ENCODE measurements at regions not wholly inside any gene's neighbourhood (a gene's known extent, or its start where the extent isn't known, plus 50 kb on each side); places are given as distances from the start of the nearest gene placed in this dataset.
A peak's percentile ranks its signal among the peaks of the same experiment; 100 is the strongest.

DNA sequence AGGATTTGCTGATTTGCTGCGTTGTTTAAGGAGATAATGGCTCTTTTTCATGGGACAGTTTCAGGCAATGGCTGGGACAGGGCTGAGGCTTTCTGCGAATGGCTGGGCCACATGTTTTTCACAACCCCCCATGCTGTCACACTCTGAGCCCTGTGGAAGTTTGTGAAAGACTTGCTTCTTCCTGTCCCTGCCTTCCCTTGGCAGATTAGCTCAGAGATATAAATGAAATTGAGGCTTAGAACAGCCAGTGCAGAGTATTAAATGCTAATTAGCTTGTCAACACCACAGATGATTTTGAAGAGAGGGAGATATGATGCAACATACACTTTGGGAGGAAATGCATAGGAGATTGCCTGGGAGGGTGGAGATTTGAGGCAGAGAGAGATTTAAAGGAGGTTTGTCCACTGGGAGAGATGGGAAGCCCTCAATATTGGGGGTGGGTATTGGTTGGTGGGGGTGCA lies 232.0 kb downstream of the SH2D4B start:
- no peak for TF ChIP-seq FOXP2 (optimal IDR thresholded peaks at IDR 0.05; ENCODE audit: borderline replicate concordance, extremely low read depth, extremely low read length, insufficient read depth)
- TF ChIP-seq TAF1 (IDR thresholded peaks at IDR 0.05; ENCODE audit: borderline replicate concordance, insufficient read depth, low read length), result 0 out of 2 replicates have a peak, but pooled peaks have one; percentile 22

Measured in PFSK-1 (cell line).